NCI-H526 (cell line): ENCODE measurements at regions not wholly inside any gene's neighbourhood (a gene's known extent, or its start where the extent isn't known, plus 50 kb on each side); places are given as distances from the start of the nearest gene placed in this dataset.

Experiments
- DNase-seq, 2 experiments: peaks; one replicate each; lab custom pipeline; 2025; lab: John Stamatoyannopoulos, UW

GRCh38 chr20:60478533-60478932, 520.3 kb downstream of the CDH26 start:
- DNase-seq = no peak

DNA sequence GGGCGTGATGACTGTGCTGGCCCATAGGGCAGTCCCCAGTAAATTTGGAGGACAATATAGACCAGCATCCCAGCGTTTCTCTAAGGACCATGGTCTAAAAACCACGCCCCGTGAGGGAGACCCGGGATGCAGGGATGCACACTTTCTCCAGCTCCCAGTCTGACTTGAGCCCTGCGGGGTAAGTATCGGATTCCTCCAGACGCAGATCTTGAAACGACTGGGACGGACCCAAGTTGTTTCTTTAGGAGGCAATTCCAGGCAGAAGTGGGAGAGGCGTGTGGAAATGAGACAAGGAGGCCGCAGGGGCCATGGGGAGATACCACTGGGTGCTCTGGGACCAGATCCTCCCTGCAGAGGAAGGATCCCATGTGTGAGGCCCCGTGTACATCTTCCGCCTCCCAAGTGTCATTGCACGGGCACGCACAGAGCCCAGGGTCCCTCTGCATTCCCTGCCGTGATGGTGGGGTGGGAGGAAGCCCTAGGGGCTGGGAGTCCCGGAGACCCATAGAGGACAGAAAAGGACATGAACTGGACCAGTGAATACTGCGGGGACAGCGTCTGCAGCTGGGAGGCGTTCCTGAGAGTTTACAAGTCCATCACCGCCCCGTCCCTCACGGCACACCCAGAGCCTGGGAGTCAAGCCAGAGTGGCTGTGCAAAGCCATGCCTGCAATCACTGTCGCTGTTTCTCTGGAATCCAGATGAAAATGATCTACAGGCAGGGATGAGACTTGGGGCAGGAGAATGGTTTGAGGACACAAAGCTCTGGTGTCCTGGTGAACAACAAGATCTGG, 522.9 kb downstream of the CDH26 start:
- no peak for DNase-seq

DNA sequence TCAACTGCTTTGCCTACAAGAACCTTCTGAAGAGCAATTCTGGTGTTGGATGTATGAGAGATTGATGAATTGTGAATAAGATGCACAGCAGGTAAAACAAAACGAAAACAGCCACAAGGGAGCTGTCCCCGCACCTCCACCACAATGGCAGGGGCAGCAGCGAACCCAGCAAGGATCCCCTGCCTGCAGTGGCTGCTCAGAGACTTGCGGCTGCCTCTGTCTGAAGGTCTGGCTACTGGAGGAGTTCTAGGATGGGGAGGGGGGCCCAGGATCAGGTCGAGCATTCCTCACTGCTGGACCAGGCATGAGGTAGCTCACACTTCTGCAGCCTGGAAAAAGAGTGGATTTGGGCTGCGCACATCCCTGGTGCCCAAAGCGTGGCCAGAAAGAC, 523.5 kb downstream of the CDH26 start:
- DNase-seq = no peak

- DNase-seq = peak in 1 of 2 experiments; percentile 67
These were observed 524.2 kb downstream of the CDH26 start for GRCh38 chr20:60482221-60483008.

GRCh38 chr20:60483371-60483770, 525.1 kb downstream of the CDH26 start:
- no peak for DNase-seq

GRCh38 chr20:60484316-60484715, 526.1 kb downstream of the CDH26 start:
- DNase-seq = no peak

DNA sequence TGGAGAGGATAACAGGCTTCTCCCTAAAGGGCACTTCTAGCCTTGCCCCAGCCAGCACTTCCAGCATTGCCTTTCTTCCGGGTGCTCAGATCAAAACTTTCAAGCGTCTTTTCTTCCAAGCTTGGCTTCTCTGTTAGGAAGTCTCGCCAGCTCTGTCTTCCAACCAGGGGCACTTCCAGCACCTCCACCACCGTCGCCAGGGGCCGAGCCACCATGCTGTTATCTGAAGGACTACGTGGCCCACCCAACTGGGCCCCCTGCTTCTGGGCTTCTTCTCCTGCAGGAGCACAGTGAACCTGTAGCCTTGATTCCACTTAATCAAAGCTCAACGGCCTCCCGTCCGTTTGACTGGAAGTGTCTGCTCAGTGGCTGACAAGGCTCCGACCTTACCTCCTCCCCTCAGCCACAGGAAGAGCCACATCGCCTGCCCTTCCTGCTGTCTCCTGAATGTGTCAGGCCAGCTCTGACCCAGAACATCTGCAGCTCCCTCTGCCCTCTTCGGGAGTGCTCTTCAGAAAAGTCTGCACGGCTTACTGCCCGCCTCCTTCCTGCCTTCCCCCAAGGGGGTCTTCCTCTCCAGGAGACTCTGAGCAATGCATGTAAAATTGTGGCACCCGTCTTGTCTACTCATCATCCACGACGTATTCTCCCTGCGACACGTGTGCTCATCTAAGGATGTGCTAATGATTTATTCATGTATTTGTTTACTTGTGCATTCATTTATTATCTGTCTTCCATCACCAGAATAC, 527.0 kb downstream of the CDH26 start:
- DNase-seq = no peak

- DNase-seq = no peak
These were observed 528.1 kb downstream of the CDH26 start for GRCh38 chr20:60486315-60486714.

DNA sequence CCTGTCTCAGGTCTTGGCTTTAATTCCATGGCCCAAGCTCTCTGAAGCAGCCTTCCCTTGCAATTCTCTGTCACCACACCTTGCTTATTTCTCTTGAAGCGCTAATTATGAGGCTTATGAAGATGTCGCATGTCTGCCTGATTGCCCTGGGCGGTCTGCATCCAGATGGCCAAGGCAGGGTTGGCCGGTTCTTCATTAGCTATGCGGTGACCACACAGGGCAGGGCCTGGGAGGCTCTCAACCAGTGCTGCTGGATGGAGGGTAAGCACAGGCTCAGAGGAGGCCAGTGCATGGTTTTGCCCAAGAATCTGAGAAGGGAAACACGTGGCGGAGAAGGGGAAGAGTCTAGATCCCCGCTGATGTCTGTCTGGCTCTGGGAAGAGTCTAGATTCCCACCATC, 528.7 kb downstream of the CDH26 start:
- no peak for DNase-seq

- DNase-seq = peak in 1 of 2 experiments; percentile 22
These were observed 532.2 kb downstream of the CDH26 start for GRCh38 chr20:60490217-60491050.

DNA sequence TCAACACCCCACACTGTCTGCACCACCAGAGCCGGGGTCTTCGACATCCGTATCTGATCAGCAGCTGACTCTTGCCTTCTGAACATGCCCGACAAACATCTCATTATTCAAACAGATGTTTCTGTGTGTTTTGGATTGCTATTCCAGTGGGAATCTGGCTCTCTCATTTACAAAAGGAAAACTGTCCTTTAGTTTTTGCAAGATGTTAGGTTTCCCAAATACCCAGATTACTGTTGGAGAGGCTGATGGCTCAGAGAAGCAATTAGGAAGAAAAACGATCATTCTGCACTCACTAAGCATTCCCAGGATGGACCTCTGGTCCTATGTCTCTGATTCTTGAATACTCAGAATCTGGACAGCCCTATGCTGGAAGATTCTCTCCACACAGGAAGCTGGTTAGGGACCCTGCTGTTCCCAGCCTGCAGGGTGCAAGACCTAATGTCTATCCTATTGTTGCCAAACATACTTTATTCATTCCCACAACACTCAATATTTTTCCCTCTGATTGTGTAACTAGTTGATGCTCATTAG, 532.9 kb downstream of the CDH26 start:
- DNase-seq = no peak

DNA sequence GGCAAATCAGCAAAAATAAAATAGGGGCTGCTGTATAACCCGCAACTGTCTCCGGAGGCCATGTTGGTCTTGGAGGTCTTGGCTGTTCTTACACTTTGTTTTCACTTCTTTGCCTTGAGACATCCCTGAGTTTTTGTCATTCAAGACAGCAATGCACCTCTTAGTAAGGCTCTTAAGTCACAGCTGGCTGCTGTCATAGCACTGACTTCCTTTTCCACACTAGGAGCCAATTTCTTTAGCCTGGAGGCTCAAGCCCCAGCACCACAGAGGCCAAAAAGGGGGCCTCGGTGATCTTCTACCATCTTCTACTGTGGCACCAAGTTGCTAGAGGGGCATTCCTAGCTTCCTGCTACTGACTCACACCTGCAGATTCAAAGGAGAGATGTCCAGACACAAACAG, 536.3 kb downstream of the CDH26 start:
- DNase-seq = no peak

GRCh38 chr20:60497298-60498035, 539.2 kb downstream of the CDH26 start:
- no peak for DNase-seq

DNA sequence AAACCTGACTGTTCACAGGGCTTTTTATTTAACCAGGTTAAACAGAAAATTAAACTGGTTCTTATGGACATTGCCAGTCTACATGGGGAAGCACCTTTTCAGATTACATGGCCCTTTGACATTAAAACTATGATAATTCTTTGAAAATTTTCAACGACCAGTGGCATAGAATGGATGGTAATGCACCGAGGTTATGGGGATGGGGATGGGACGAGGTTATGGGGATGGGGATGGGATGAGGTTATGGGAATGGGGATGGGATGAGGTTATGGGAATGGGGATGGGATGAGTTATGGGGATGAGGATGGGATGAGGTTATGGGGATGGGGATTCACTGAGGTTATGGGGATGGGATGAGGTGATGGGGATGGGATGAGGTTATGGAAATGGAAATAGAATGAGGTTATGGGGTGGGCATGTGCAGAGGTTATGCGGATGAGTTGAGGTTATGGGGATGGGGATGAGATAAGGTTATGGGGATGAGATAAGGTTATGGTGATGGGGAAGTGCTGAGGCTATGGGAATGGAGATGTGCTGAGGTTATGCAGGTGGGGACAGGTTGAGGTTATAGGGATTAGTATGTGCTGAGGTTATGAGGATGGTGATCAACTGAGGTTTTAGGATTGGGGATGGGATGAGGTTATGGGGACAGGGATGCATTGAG, 541.9 kb downstream of the CDH26 start:
- no peak for DNase-seq

- no peak for DNase-seq
These were observed 542.8 kb downstream of the CDH26 start for GRCh38 chr20:60501048-60501447.

GRCh38 chr20:60502881-60503280, 544.7 kb downstream of the CDH26 start:
- no peak for DNase-seq

DNA sequence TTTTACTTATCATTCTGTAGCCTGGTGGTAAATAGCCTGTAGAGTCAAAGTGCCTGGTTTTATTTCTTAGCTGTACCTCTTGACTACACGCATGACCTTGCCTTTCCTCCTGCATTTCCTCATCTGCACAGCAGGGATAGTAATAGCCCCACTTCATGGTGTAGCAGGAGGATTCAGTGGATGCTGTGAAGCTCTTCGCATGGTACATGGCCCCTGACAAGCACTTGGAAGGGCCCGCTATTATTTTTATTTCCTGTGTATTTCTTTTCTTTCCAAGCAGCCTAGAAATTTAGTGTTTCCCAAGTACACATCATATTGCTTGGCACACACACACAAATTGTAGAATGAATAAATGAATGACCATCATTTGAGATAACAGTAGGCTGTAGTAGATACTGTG, 547.2 kb downstream of the CDH26 start:
- DNase-seq = no peak

DNA sequence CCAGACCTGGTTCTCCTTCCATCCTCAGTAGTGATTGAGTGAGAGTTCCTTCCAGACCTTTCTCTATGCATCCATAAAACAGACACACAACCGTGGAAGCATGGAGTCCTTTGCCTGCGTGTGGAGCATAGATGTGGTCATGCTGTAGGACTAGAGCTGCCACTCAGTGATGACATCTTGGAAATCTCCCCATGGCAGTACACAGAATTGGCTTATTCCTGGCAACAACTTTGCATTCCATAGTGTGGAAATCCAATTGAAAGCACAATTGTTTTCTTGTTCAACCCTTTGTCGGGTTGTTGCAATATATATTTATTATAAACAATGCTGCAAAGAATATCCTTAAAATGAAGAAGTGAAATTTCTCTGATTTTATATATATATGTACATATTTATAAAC, 547.8 kb downstream of the CDH26 start:
- DNase-seq = no peak

- DNase-seq = no peak
These were observed 549.0 kb downstream of the CDH26 start for GRCh38 chr20:60507087-60507694.

DNA sequence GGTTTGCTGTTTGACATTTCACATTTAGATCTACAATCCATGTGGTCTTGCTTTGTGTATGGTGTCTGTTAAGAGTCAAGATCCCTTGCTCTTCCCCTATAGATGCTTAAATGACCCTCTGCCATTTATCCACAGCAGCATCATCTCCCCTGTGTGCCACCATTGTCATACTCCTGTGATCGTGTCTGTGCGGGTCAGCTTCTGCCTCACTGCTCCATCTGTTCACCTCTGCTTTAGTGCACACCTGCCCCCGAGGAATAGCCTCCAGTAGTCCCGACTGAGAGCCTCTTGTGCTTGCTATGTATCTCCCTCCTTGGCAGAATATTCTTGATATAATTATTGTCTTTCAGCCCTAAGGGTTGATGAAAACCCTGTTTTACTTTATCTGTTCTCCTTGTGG, 551.2 kb downstream of the CDH26 start:
- DNase-seq = no peak
